IMR-90 (cell line): ENCODE measurements at regions not wholly inside any gene's neighbourhood (a gene's known extent, or its start where the extent isn't known, plus 50 kb on each side); places are given as distances from the start of the nearest gene placed in this dataset.

ENCODE experiments used
- ATAC-seq: fragments of 200-7000 bp; cut with Tn5 transposase; 2 replicates; pipeline ENCODE4 v1.9.1; 2020; ENCODE audit warnings: low read depth, mild to moderate bottlenecking, moderate library complexity
- BruUV-seq: library from RNA; stranded (reverse); fragments of 400-500 nt; replicated peaks from 2 replicates; lab custom pipeline; 2021; lab: Mats Ljungman, UMichigan
- CTCF ChIA-PET: fragments of 300-600 bp; formaldehyde crosslinking; extraction: SDS; loops from one replicate; lab custom pipeline; 2021; ENCODE audit warnings: antibody characterized with exemption; lab: Yijun Ruan, JAX
- POLR2A ChIA-PET: fragments of 300-600 bp; sonication (Branson Sonifier 250); formaldehyde crosslinking; loops from one replicate; lab custom pipeline; 2022; ENCODE audit warnings: antibody characterized with exemption; ENCODE audit not compliant: unreplicated experiment; lab: Charles Lee
- DNase-seq: peaks from one replicate; pipeline ENCODE4 v3.0.0; 2013
- H2AFZ ChIP-seq: replicated peaks from 2 replicates; pipeline ENCODE3; 2013; ENCODE audit warnings: low read length, mild to moderate bottlenecking; ENCODE audit not compliant: poor library complexity
- H2AK5ac ChIP-seq: 2 replicates; pipeline ENCODE4 v1.6.1; 2013; ENCODE audit warnings: low read depth, low read length, inconsistent platforms
- H2AK9ac ChIP-seq: replicated peaks from 2 replicates; pipeline ENCODE3; 2013; ENCODE audit warnings: mild to moderate bottlenecking, low read depth, low read length, moderate library complexity; ENCODE audit not compliant: poor library complexity
- H2BK120ac ChIP-seq: 2 replicates; pipeline ENCODE4 v1.6.1; 2013; ENCODE audit warnings: low read depth, low read length, inconsistent platforms
- H2BK15ac ChIP-seq: 3 replicates; pipeline ENCODE4 v1.6.1; 2013; ENCODE audit warnings: low read depth, low read length, inconsistent platforms
- H2BK20ac ChIP-seq: 2 replicates; pipeline ENCODE4 v1.6.1; 2013; ENCODE audit warnings: low read depth, mild to moderate bottlenecking, inconsistent platforms, low read length, moderate library complexity
- H2BK5ac ChIP-seq: 2 replicates; pipeline ENCODE4 v1.6.1; 2013; ENCODE audit warnings: mild to moderate bottlenecking, low read depth, low read length, inconsistent platforms; ENCODE audit not compliant: poor library complexity, severe bottlenecking
- H3K14ac ChIP-seq: replicated peaks from 2 replicates; pipeline ENCODE4 v1.6.1; 2013; ENCODE audit warnings: low read depth, low read length, inconsistent platforms
- H3K18ac ChIP-seq: 2 replicates; pipeline ENCODE4 v1.6.1; 2013; ENCODE audit warnings: low read depth, low read length, control low read depth
- H3K23ac ChIP-seq: 2 replicates; pipeline ENCODE4 v1.6.1; 2013; ENCODE audit warnings: low read depth, low read length, inconsistent platforms
- H3K27ac ChIP-seq: 2 replicates; pipeline ENCODE4 v1.5.1; 2013; ENCODE audit warnings: mild to moderate bottlenecking, control low read depth, low read length; ENCODE audit not compliant: insufficient read depth
- H3K27me3 ChIP-seq: 2 replicates; pipeline ENCODE4 v1.6.1; 2013; ENCODE audit warnings: low read length; ENCODE audit not compliant: control insufficient read depth, insufficient read depth
- H3K36me3 ChIP-seq: 2 replicates; pipeline ENCODE4 v1.6.1; 2013; ENCODE audit warnings: low read length, mixed read lengths; ENCODE audit not compliant: control insufficient read depth, insufficient read depth
- H3K4ac ChIP-seq: 2 replicates; pipeline ENCODE4 v1.6.1; 2013; ENCODE audit warnings: low read depth, low read length, inconsistent platforms
- H3K4me1 ChIP-seq: 2 replicates; pipeline ENCODE4 v1.6.1; 2013; ENCODE audit warnings: low read length, mixed read lengths; ENCODE audit not compliant: control insufficient read depth, insufficient read depth
- H3K4me2 ChIP-seq: 2 replicates; pipeline ENCODE4 v1.6.1; 2013; ENCODE audit warnings: low read depth, mild to moderate bottlenecking, control low read depth, low read length, moderate library complexity
- H3K4me3 ChIP-seq: 2 replicates; pipeline ENCODE4 v1.5.1; 2013; ENCODE audit warnings: low read depth, mild to moderate bottlenecking, control low read depth, low read length, moderate library complexity; ENCODE audit not compliant: insufficient read depth
- H3K56ac ChIP-seq: 2 replicates; pipeline ENCODE4 v1.6.1; 2013; ENCODE audit warnings: low read length, inconsistent platforms; ENCODE audit not compliant: insufficient read depth; ENCODE audit errors: extremely low read depth
- H3K79me1 ChIP-seq, 2 experiments: 2 replicates each; pipeline ENCODE4 v1.6.1; 2013; ENCODE audit warnings: low read length in 2 of 2, inconsistent platforms in 1 of 2, low read depth in 1 of 2
- H3K9ac ChIP-seq: 2 replicates; pipeline ENCODE4 v1.6.1; 2013; ENCODE audit warnings: low read depth, low read length, control low read depth
- H3K9me1 ChIP-seq: 2 replicates; pipeline ENCODE4 v1.6.1; 2013; ENCODE audit warnings: low read length, inconsistent platforms; ENCODE audit not compliant: insufficient read depth
- H3K9me3 ChIP-seq: 2 replicates; pipeline ENCODE4 v1.6.1; 2013; ENCODE audit warnings: low read length; ENCODE audit not compliant: control insufficient read depth, insufficient read depth
- H4K20me1 ChIP-seq: 2 replicates; pipeline ENCODE4 v1.6.1; 2013; ENCODE audit warnings: low read length, inconsistent platforms; ENCODE audit not compliant: insufficient read depth
- H4K5ac ChIP-seq: 2 replicates; pipeline ENCODE4 v1.6.1; 2013; ENCODE audit warnings: mild to moderate bottlenecking, low read depth, low read length, control low read depth
- H4K8ac ChIP-seq, 2 experiments: 2 replicates each; pipeline ENCODE4 v1.6.1; 2013; ENCODE audit warnings: low read depth in 2 of 2, low read length in 2 of 2, control low read depth in 1 of 2, inconsistent platforms in 1 of 2
- H4K91ac ChIP-seq: 2 replicates; pipeline ENCODE4 v1.6.1; 2013; ENCODE audit warnings: low read depth, low read length, inconsistent platforms; ENCODE audit not compliant: insufficient read depth
- CEBPB ChIP-seq: IDR thresholded peaks from 2 replicates; pipeline ENCODE4 v1.6.1; 2012; ENCODE audit warnings: low read depth, low read length, improper control_type of control experiment
- CTCF ChIP-seq: conservative IDR thresholded peaks from 2 replicates; pipeline ENCODE4 v1.5.1; 2012; ENCODE audit warnings: mild to moderate bottlenecking, low read depth, low read length, improper control_type of control experiment
- FOS ChIP-seq: fragments of 150-350 bp; IDR thresholded peaks from 2 replicates; pipeline ENCODE4 v1.6.1; 2016; ENCODE audit warnings: low read depth, low read length
- MAFK ChIP-seq: IDR thresholded peaks from 2 replicates; pipeline ENCODE4 v1.6.1; 2012; ENCODE audit warnings: low read depth, low read length, improper control_type of control experiment
- NFE2L2 ChIP-seq: fragments of 150-350 bp; IDR thresholded peaks from 2 replicates; pipeline ENCODE4 v1.6.1; 2016; ENCODE audit warnings: low read depth, mild to moderate bottlenecking, low read length
- POLR2A ChIP-seq: IDR thresholded peaks from 2 replicates; pipeline ENCODE4 v1.6.1; 2012; ENCODE audit warnings: mild to moderate bottlenecking, low read depth, low read length
- RCOR1 ChIP-seq: IDR thresholded peaks from 2 replicates; pipeline ENCODE4 v1.6.1; 2012; ENCODE audit warnings: mild to moderate bottlenecking, low read length, improper control_type of control experiment; ENCODE audit not compliant: insufficient replicate concordance
- SMC3 ChIP-seq: fragments of 150-350 bp; IDR thresholded peaks from 2 replicates; pipeline ENCODE4 v1.6.1; 2016; ENCODE audit warnings: low read depth, mild to moderate bottlenecking, antibody characterized with exemption, low read length, moderate library complexity
- USF2 ChIP-seq: fragments of 150-350 bp; IDR thresholded peaks from 2 replicates; pipeline ENCODE4 v1.6.1; 2017; ENCODE audit warnings: mild to moderate bottlenecking, antibody characterized with exemption, low read length, low read depth
- WGBS, 2 experiments: methylation state at CpG; one replicate each; pipeline versions ENCODE4 v1.1.5 to v1.1.7; 2013; ENCODE audit warnings: missing lambda C conversion rate in 2 of 2; ENCODE audit not compliant: insufficient read length in 1 of 2; ENCODE audit errors: extremely low coverage in 2 of 2; 5-methylcytosine and 5-hydroxymethylcytosine counted together
- dilution Hi-C: fragments of 300-500 bp; cut with HindIII; formaldehyde crosslinking; loops from one replicate; pipeline ENCODE4 v1.14.3; 2018; ENCODE audit warnings: low sequenced_read_pairs; ENCODE audit not compliant: unreplicated experiment
- in situ Hi-C: fragments of 300-500 bp; cut with MboI; formaldehyde crosslinking; loops from 3 replicates; pipeline ENCODE4 v1.14.3; 2019; ENCODE audit warnings: low sequenced_read_pairs, inconsistent platforms, mixed read lengths
- intact Hi-C: fragments of 100-400 bp; cut with micrococcal nuclease; formaldehyde crosslinking; loops from 2 replicates; pipeline ENCODE4 v1.10.0; 2022

- H3K4me2 ChIP-seq: no peak overlapping the region
- H3K4me3 ChIP-seq: no peak overlapping the region
- no peak overlapping the region for H3K23ac ChIP-seq
- H3K18ac ChIP-seq: no peak overlapping the region
- H4K91ac ChIP-seq: no peak overlapping the region
- H4K8ac ChIP-seq: no peak overlapping the region
- H3K9ac ChIP-seq: no peak overlapping the region
- H2BK120ac ChIP-seq: no peak overlapping the region
- H3K9me3 ChIP-seq: no peaks in the 10 kb centered on the region
- no peak overlapping the region for H4K5ac ChIP-seq
- no peak overlapping the region for H2BK5ac ChIP-seq
- H3K4me1 ChIP-seq: no peaks in the 10 kb centered on the region
- dilution Hi-C loops (no loop called here), intact Hi-C loops (no loop called here), in situ Hi-C loops (no loop called here)
- no peaks in the 10 kb centered on the region for H3K79me1 ChIP-seq
- no peak overlapping the region for H3K27ac ChIP-seq
- H2BK20ac ChIP-seq: no peak overlapping the region
- H2AK9ac ChIP-seq: no peak overlapping the region
- TF ChIP-seq MAFK (no peak), NFE2L2 (no peak), RCOR1 (no peak), CTCF (no peak), SMC3 (no peak), POLR2A (no peak), FOS (no peak), CEBPB (no peak), USF2 (no peak)
- H3K56ac ChIP-seq: no peak overlapping the region
- BruUV-seq: no TSS peak
- no peaks in the 10 kb centered on the region for H3K27me3 ChIP-seq
- ChIA-PET POLR2A (no interaction called here), CTCF (no interaction called here)
- H3K9me1 ChIP-seq: no peaks in the 10 kb centered on the region
- H2BK15ac ChIP-seq: no peak overlapping the region
- no peak overlapping the region for H3K4ac ChIP-seq
- no peak overlapping the region for H2AK5ac ChIP-seq
- no peak overlapping the region for H3K14ac ChIP-seq
- DNase-seq: no peak
- no peaks in the 10 kb centered on the region for H3K36me3 ChIP-seq
- no peak overlapping the region for H2AFZ ChIP-seq
- no peak for ATAC-seq
- no peaks in the 10 kb centered on the region for H4K20me1 ChIP-seq
- no CpG with 5 or more reads among the region's 1 CpG for WGBS, 2 experiments
Measured at GRCh38 chr7:85285527-85285926, 98.7 kb upstream of the SEMA3D start.
